Activated B cell treated with CpG ODN at 0.5 μM for 24 hours (primary cell): ENCODE measurements at regions not wholly inside any gene's neighbourhood (a gene's known extent, or its start where the extent isn't known, plus 50 kb on each side); places are given as distances from the start of the nearest gene placed in this dataset.

Experiments used
- ATAC-seq: fragments of 200-7000 bp; cut with Tn5 transposase; one replicate; pipeline ENCODE4 v1.10.0; 2021; ENCODE audit warnings: low read depth, mild to moderate bottlenecking, moderate library complexity
- CTCF ChIA-PET: fragments of 350-600 bp; sonication (Branson Sonifier 250); formaldehyde crosslinking; loops from one replicate; lab custom pipeline; 2021; ENCODE audit warnings: antibody characterized with exemption; lab: Charles Lee
- POLR2A ChIA-PET: fragments of 350-600 bp; sonication (Branson Sonifier 250); formaldehyde crosslinking; loops from one replicate; lab custom pipeline; 2021; ENCODE audit warnings: antibody characterized with exemption; lab: Charles Lee
- DNase-seq: peaks from one replicate; pipeline ENCODE4 v3.0.0; 2022
- H3K27ac Mint-ChIP-seq: one replicate; pipeline ENCODE4 v1.8.0; 2020; ENCODE audit warnings: mixed read lengths
- H3K27me3 Mint-ChIP-seq: one replicate; pipeline ENCODE4 v1.8.0; 2021; ENCODE audit warnings: mixed read lengths
- H3K36me3 Mint-ChIP-seq: one replicate; pipeline ENCODE4 v1.8.0; 2021; ENCODE audit warnings: low read depth, mixed read lengths
- H3K4me1 Mint-ChIP-seq: one replicate; pipeline ENCODE4 v1.8.0; 2021; ENCODE audit warnings: mixed read lengths
- H3K4me3 Mint-ChIP-seq: one replicate; pipeline ENCODE4 v1.8.0; 2020; ENCODE audit warnings: mild to moderate bottlenecking, mixed read lengths
- H3K9me3 Mint-ChIP-seq: one replicate; pipeline ENCODE4 v1.8.0; 2020; ENCODE audit warnings: mixed read lengths
- intact Hi-C: fragments of 100-400 bp; cut with micrococcal nuclease; formaldehyde crosslinking; loops from one replicate; pipeline ENCODE4 v1.15.1; 2024
- TF ChIP-seq, protein P1 (sequence below): fragments of 200-600 bp; IDR thresholded peaks from one replicate; pipeline ENCODE4 v1.8.0; 2022; ENCODE audit warnings: antibody characterized with exemption, mild to moderate bottlenecking

DNA sequence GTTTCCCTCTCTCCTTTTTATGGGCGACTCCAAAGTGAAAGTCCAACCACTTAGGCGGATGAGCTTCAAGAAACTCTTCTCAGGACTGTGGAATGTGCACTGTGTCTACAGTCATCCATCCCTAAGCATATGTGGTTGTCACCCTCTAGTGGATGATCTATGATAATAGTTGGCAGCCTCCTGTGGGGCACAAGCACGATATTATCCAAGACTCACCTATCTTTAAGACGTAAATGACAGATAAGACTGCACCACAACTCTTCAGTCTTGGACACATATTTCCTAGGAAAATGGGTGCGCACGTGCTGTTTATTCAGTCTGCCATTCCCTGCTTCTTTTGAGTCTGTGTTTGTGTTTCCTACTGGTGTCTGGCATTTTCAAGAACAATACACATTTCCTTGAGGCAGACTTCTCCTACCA, 145.5 kb upstream of the CTAGE1 start:
- TF ChIP-seq, protein P1, sequence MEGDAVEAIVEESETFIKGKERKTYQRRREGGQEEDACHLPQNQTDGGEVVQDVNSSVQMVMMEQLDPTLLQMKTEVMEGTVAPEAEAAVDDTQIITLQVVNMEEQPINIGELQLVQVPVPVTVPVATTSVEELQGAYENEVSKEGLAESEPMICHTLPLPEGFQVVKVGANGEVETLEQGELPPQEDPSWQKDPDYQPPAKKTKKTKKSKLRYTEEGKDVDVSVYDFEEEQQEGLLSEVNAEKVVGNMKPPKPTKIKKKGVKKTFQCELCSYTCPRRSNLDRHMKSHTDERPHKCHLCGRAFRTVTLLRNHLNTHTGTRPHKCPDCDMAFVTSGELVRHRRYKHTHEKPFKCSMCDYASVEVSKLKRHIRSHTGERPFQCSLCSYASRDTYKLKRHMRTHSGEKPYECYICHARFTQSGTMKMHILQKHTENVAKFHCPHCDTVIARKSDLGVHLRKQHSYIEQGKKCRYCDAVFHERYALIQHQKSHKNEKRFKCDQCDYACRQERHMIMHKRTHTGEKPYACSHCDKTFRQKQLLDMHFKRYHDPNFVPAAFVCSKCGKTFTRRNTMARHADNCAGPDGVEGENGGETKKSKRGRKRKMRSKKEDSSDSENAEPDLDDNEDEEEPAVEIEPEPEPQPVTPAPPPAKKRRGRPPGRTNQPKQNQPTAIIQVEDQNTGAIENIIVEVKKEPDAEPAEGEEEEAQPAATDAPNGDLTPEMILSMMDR = no peak
- intact Hi-C loops = loop anchor here (2.0 kb wide), 1 partner anchor 1368 kb away; no protein-coding TSS in a partner anchor
- Mint-ChIP-seq H3K27me3 (peaks cover 31% of the 10 kb centered on the region), H3K27ac (no peak overlapping the region), H3K9me3 (no peaks in the 10 kb centered on the region), H3K4me3 (no peak overlapping the region), H3K36me3 (no peaks in the 10 kb centered on the region), H3K4me1 (peaks cover 6% of the 10 kb centered on the region)
- ATAC-seq (no peak), DNase-seq (no peak)
- ChIA-PET POLR2A (no interaction called here), CTCF (no interaction called here)

DNA sequence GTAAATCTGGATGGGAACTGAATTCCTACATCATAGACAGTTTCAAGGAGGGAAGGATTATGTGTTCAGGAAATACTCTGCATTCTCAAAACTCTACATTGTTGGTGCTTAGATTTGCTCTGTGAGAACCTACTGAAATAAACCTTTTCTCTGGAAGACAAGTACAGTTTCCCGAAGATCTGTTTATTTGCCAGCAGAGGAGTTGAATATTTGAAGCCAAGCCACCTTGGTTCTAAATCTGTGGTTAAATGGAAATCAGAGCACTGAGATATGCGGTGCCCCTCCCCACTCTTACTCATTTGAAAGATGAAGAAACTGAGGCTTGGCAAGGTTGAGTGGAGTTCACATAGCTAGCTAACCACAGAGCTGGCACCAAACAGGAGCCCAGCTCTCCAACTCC, 146.3 kb upstream of the CTAGE1 start:
- DNase-seq (no peak), ATAC-seq (no peak)
- Mint-ChIP-seq H3K4me1 (peaks cover 6% of the 10 kb centered on the region), H3K27me3 (peaks cover 27% of the 10 kb centered on the region), H3K36me3 (no peaks in the 10 kb centered on the region), H3K9me3 (no peaks in the 10 kb centered on the region), H3K27ac (no peak overlapping the region), H3K4me3 (no peak overlapping the region)
- intact Hi-C loops = no loop called here
- TF ChIP-seq, protein P1 = no peak
- POLR2A ChIA-PET = no interaction called here
- CTCF ChIA-PET = no interaction called here

DNA sequence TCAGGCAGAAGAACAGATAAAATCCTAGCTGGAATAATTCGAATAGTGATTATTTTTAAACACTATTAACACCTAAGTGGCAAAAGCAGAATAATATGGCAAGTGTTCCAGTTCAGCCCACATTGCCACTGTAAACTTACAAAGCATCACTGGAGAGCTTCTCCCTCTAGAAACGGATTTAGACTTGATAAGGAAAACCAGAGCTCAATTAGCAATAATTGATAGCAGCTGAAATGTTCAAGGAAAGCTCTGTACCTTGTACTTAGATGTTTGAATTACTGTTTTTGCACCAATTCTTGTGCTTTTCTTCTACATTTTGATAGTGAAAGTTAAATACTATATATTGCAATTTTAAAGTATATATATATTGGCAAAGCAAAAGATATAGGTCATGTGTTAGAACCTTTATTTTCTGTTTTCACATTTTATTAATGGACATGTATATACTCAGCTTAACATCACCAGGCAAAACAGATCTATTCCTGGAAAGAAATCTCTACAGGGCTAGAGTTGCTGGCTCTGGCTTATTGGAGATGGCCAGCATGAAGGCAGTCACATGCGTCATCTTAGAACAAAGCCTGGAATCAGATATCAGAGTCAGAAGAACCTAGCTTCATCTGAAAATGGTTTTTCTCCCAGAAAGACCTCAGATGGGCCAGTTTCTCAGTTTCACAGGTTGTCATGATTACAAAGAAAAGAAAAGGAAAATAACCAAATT, 149.1 kb upstream of the CTAGE1 start:
- ChIA-PET POLR2A (no interaction called here), CTCF (no interaction called here)
- Mint-ChIP-seq H3K4me1 (no peaks in the 10 kb centered on the region), H3K27ac (no peak overlapping the region), H3K4me3 (no peak overlapping the region), H3K9me3 (no peaks in the 10 kb centered on the region), H3K36me3 (no peaks in the 10 kb centered on the region), H3K27me3 (peaks cover 11% of the 10 kb centered on the region)
- DNase-seq (no peak), ATAC-seq (no peak)
- intact Hi-C loops = no loop called here
- TF ChIP-seq, protein P1 = no peak

DNA sequence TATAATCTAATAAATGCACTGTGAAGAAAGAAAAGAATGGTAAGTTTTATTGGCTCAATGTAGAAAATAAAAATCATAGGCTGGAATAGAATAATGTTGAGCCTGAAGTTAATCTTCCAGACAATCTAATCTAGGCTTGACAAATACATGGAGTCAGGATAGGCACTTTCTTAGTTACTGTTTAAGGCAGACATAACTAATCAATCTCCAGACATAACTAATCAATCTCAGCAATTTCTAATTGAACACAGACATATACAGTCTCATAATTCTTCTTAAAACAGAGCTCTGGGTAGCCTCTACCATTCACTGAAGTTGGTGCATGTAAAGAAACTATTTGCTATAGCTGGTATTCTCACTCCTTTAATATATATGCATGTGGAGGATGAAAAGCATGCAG, 150.1 kb upstream of the CTAGE1 start:
- peaks cover 5% of the 10 kb centered on the region for H3K27me3 Mint-ChIP-seq
- POLR2A ChIA-PET = no interaction called here
- no peak for DNase-seq
- H3K36me3 Mint-ChIP-seq = no peaks in the 10 kb centered on the region
- no peaks in the 10 kb centered on the region for H3K4me1 Mint-ChIP-seq
- H3K27ac Mint-ChIP-seq = no peak overlapping the region
- intact Hi-C loops = no loop called here
- H3K4me3 Mint-ChIP-seq = no peak overlapping the region
- H3K9me3 Mint-ChIP-seq = no peaks in the 10 kb centered on the region
- CTCF ChIA-PET = no interaction called here
- TF ChIP-seq, protein P1 = no peak
- ATAC-seq = no peak

DNA sequence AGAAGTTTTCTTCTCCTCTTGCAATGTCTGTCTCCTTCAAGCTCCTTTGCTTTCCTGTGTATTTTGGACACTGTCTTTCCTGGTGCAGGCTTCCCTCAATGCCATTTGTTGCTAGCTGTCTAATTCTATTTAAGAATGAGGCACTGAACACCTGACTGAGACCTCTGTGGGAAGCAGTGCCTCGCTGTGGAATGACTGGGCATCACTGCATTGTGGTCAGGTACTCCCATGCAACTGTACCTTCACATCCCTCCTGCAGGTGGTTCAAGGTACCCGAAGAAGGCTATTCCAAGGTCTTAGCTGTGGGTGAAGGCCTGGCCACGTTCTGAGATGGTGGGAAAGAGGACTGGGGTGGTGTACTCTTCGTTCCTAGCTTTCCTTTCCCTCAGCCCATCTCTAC, 152.8 kb upstream of the CTAGE1 start:
- Mint-ChIP-seq H3K4me1 (no peaks in the 10 kb centered on the region), H3K36me3 (no peaks in the 10 kb centered on the region)
- CTCF ChIA-PET = no interaction called here

More for the DNA sequence above, 152.8 kb upstream of the CTAGE1 start:
- Mint-ChIP-seq H3K27ac (no peak overlapping the region), H3K4me3 (no peak overlapping the region), H3K27me3 (no peaks in the 10 kb centered on the region), H3K9me3 (no peaks in the 10 kb centered on the region)
- TF ChIP-seq, protein P1 = no peak
- POLR2A ChIA-PET = no interaction called here
- ATAC-seq (no peak), DNase-seq (no peak)
- intact Hi-C loops = no loop called here
